ENCODE measurements at regions not wholly inside any gene's neighbourhood (a gene's known extent, or its start where the extent isn't known, plus 50 kb on each side); places are given as distances from the start of the nearest gene placed in this dataset.
A peak's percentile ranks its signal among the peaks of the same experiment; 100 is the strongest.

- no peak overlapping the region for H3K4me3 ChIP-seq
- no peak overlapping the region for H3K27ac ChIP-seq
- H3K27me3 ChIP-seq = no peaks in the 10 kb centered on the region
- no peaks in the 10 kb centered on the region for H3K9me3 ChIP-seq
- no peaks in the 10 kb centered on the region for H3K4me1 ChIP-seq
- no peaks in the 10 kb centered on the region for H3K36me3 ChIP-seq
- intact Hi-C loops (cut with DNase I; ENCODE audit: low total_unique reads) = no loop called here
- DNase-seq = no peak
- TF ChIP-seq EP300 (IDR thresholded peaks at IDR 0.05) (no peak), POLR2A (IDR thresholded peaks at IDR 0.05) (no peak), POLR2AphosphoS5 (IDR thresholded peaks at IDR 0.05) (no peak)
- TF ChIP-seq, protein P1, sequence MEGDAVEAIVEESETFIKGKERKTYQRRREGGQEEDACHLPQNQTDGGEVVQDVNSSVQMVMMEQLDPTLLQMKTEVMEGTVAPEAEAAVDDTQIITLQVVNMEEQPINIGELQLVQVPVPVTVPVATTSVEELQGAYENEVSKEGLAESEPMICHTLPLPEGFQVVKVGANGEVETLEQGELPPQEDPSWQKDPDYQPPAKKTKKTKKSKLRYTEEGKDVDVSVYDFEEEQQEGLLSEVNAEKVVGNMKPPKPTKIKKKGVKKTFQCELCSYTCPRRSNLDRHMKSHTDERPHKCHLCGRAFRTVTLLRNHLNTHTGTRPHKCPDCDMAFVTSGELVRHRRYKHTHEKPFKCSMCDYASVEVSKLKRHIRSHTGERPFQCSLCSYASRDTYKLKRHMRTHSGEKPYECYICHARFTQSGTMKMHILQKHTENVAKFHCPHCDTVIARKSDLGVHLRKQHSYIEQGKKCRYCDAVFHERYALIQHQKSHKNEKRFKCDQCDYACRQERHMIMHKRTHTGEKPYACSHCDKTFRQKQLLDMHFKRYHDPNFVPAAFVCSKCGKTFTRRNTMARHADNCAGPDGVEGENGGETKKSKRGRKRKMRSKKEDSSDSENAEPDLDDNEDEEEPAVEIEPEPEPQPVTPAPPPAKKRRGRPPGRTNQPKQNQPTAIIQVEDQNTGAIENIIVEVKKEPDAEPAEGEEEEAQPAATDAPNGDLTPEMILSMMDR (IDR thresholded peaks at IDR 0.05) = no peak
These were observed 690.4 kb upstream of the NDST4 start for GRCh38 chr4:115803825-115804224.

DNA sequence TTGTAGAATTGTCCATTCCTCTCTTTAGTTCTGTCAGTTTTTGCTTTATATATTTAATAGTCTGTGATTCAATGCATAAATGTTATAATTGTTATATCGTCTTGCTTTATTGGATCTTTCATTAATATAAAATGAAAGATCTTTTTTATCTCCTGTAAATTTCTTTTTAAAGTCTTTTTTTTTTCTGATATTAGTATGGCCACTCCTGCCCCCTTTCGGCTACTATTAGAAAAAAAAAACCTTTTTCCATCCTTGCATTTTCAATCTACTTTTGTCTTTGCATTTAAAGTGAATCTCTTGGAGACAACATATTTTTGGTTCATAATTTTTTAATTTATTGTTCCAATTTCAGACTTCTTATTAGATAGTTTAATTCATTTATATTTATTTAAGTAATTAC is 677.4 kb upstream of the NDST4 start:
- H3K27me3 ChIP-seq = no peaks in the 10 kb centered on the region
- DNase-seq = no peak
- TF ChIP-seq EP300 (IDR thresholded peaks at IDR 0.05) (no peak), POLR2A (IDR thresholded peaks at IDR 0.05) (no peak), POLR2AphosphoS5 (IDR thresholded peaks at IDR 0.05) (no peak)
- TF ChIP-seq, protein P1 (IDR thresholded peaks at IDR 0.05) = no peak
- intact Hi-C loops (cut with DNase I; ENCODE audit: low total_unique reads) = no loop called here
- H3K27ac ChIP-seq = no peak overlapping the region
- no peaks in the 10 kb centered on the region for H3K9me3 ChIP-seq
- H3K36me3 ChIP-seq = no peaks in the 10 kb centered on the region
- no peaks in the 10 kb centered on the region for H3K4me1 ChIP-seq
- 66 to 82% (median 81%) methylated on average over 2 of the region's 2 CpGs for WGBS, 5 donors
- H3K4me3 ChIP-seq = no peak overlapping the region

DNA sequence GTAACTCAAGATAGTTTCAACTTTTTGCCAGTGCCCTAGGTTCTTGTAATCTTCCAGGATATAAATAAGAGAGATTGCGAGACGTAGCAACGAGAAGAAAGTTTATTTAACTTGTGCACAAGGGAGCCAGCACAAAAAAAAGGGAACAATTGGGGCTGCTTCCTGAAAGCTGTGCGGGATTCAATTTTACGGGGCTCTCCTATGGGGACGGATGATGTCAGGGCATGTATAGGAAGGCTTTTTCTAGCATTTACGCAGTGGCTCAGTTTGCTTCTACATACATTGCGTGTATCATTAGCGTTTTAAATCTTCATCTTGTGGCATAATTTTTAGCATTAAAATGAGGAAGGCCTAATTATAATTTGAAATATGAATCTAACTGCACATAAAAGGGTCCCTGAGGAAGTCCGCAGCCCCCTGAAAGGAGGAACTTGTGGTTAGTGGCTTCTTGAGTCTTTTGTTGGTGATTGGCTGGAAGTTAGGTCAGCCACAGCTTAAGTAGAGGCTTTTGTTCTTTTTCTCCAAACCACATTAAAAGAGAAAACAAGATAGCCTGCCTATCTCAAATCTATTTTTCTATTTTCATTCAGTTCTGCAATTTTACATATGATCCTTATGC is 668.2 kb upstream of the NDST4 start:
- intact Hi-C loops (cut with DNase I; ENCODE audit: low total_unique reads) = no loop called here
- peaks cover 0 to 7% (median 0%) of the 10 kb centered on the region in 4 donors for H3K4me1 ChIP-seq
- no peaks in the 10 kb centered on the region for H3K9me3 ChIP-seq
- 35 to 52% (median 44%) methylated on average over 10 of the region's 10 CpGs for WGBS, 5 donors
- H3K4me3 ChIP-seq = no peak overlapping the region
- no peaks in the 10 kb centered on the region for H3K27me3 ChIP-seq
- DNase-seq = peak in 1 of 2 donors; percentile 20
- no peak overlapping the region for H3K27ac ChIP-seq
- no peak for TF ChIP-seq POLR2AphosphoS5 (IDR thresholded peaks at IDR 0.05)
- no peak for TF ChIP-seq EP300 (IDR thresholded peaks at IDR 0.05)
- TF ChIP-seq, protein P1 (IDR thresholded peaks at IDR 0.05) = no peak
- TF ChIP-seq POLR2A (IDR thresholded peaks at IDR 0.05) = no peak
- no peaks in the 10 kb centered on the region for H3K36me3 ChIP-seq

GRCh38 chr4:115780835-115781234 is 667.4 kb upstream of the NDST4 start:
- Histone ChIP-seq H3K4me1 (peaks cover 0 to 7% (median 0%) of the 10 kb centered on the region in 4 donors), H3K4me3 (no peak overlapping the region), H3K36me3 (no peaks in the 10 kb centered on the region), H3K9me3 (no peaks in the 10 kb centered on the region), H3K27ac (no peak overlapping the region), H3K27me3 (no peaks in the 10 kb centered on the region)
- TF ChIP-seq POLR2A (IDR thresholded peaks at IDR 0.05) (no peak), EP300 (IDR thresholded peaks at IDR 0.05) (no peak), POLR2AphosphoS5 (IDR thresholded peaks at IDR 0.05) (no peak)
- TF ChIP-seq, protein P1 (IDR thresholded peaks at IDR 0.05) = no peak
- no peak for DNase-seq
- intact Hi-C loops (cut with DNase I; ENCODE audit: low total_unique reads) = no loop called here
